ENCODE measurements at regions not wholly inside any gene's neighbourhood (a gene's known extent, or its start where the extent isn't known, plus 50 kb on each side); places are given as distances from the start of the nearest gene placed in this dataset.
"Not testable (repeated sequence)": the region's sequence is repeated elsewhere in the genome, so short reads cannot be mapped to it uniquely, and the experiment has no call there.

GRCh38 chr18:60898111-60898510 is 435.1 kb upstream of the CDH20 start:
- DNase-seq = no peak

GRCh38 chr18:60905699-60906098 is 427.5 kb upstream of the CDH20 start:
- no peak for DNase-seq

- no peak for DNase-seq
These were observed 422.7 kb upstream of the CDH20 start for GRCh38 chr18:60910534-60910933.

- no peak for DNase-seq
These were observed 421.7 kb upstream of the CDH20 start for GRCh38 chr18:60911504-60911903.

GRCh38 chr18:60915160-60915559 is 418.1 kb upstream of the CDH20 start:
- no peak for DNase-seq

- DNase-seq = not testable (repeated sequence)
These were observed 414.4 kb upstream of the CDH20 start for GRCh38 chr18:60918862-60919261.

- no peak for DNase-seq
These were observed 407.3 kb upstream of the CDH20 start for GRCh38 chr18:60925892-60926291.

- no peak for DNase-seq
These were observed 403.3 kb upstream of the CDH20 start for GRCh38 chr18:60929966-60930365.

- DNase-seq = no peak
These were observed 398.0 kb upstream of the CDH20 start for GRCh38 chr18:60935041-60935910.

GRCh38 chr18:60936101-60936500 is 397.1 kb upstream of the CDH20 start:
- DNase-seq = no peak

- DNase-seq = no peak
These were observed 389.9 kb upstream of the CDH20 start for GRCh38 chr18:60943297-60943696.

GRCh38 chr18:60950634-60951033 is 382.6 kb upstream of the CDH20 start:
- DNase-seq = no peak

- no peak for DNase-seq
These were observed 382.1 kb upstream of the CDH20 start for GRCh38 chr18:60951091-60951490.

- DNase-seq = no peak
These were observed 370.6 kb upstream of the CDH20 start for GRCh38 chr18:60962625-60963024.

- DNase-seq = no peak
These were observed 367.4 kb upstream of the CDH20 start for GRCh38 chr18:60965856-60966255.

- DNase-seq = no peak
These were observed 366.4 kb upstream of the CDH20 start for GRCh38 chr18:60966876-60967275.

- no peak for DNase-seq
These were observed 357.8 kb upstream of the CDH20 start for GRCh38 chr18:60975420-60975819.

GRCh38 chr18:60976976-60977375 is 356.3 kb upstream of the CDH20 start:
- no peak for DNase-seq

GRCh38 chr18:60978338-60978737 is 354.9 kb upstream of the CDH20 start:
- no peak for DNase-seq

GRCh38 chr18:60980422-60981005 is 352.7 kb upstream of the CDH20 start:
- no peak for DNase-seq

GRCh38 chr18:60981682-60982328 is 351.4 kb upstream of the CDH20 start:
- DNase-seq = no peak

- DNase-seq = no peak
These were observed 350.9 kb upstream of the CDH20 start for GRCh38 chr18:60982329-60982695.

GRCh38 chr18:60982928-60983327 is 350.3 kb upstream of the CDH20 start:
- no peak for DNase-seq

GRCh38 chr18:60984510-60984909 is 348.7 kb upstream of the CDH20 start:
- DNase-seq = no peak
